Heart left ventricle (tissue), 16 donors: ENCODE measurements at regions not wholly inside any gene's neighbourhood (a gene's known extent, or its start where the extent isn't known, plus 50 kb on each side); places are given as distances from the start of the nearest gene placed in this dataset.

Experiments used
- ATAC-seq, 4 donors: fragments of 200-7000 bp; cut with Tn5 transposase; one replicate each; pipeline ENCODE4 v1.9.1; 2020 to 2022; ENCODE audit warnings: moderate library complexity in 4 of 4, mild to moderate bottlenecking in 3 of 4, moderate number of reproducible peaks in 1 of 4
- DNase-seq, 5 donors: peaks; one replicate each; pipeline ENCODE4 v3.0.0-alpha.2; 2020
- H3K27ac ChIP-seq, 12 donors: fragments of 200-600 bp; sonication (generic) in 4 of 12; one replicate each; pipeline versions ENCODE4 v1.5.0 to v1.8.0; 2016 to 2022; ENCODE audit warnings: mild to moderate bottlenecking in 2 of 12
- H3K27me3 ChIP-seq, 9 donors: fragments of 200-600 bp; sonication (generic) in 2 of 9; one replicate each; pipeline versions ENCODE4 v1.5.1 to v1.8.0; 2016 to 2022; ENCODE audit warnings: mild to moderate bottlenecking in 3 of 9
- H3K36me3 ChIP-seq, 9 donors: fragments of 200-600 bp; sonication (generic) in 2 of 9; one replicate each; pipeline versions ENCODE4 v1.5.0 to v1.8.0; 2018 to 2022; ENCODE audit warnings: mild to moderate bottlenecking in 2 of 9
- H3K4me1 ChIP-seq, 12 donors: fragments of 200-600 bp; sonication (generic) in 4 of 12; one replicate each; pipeline versions ENCODE4 v1.5.0 to v1.8.0; 2016 to 2022; ENCODE audit warnings: mild to moderate bottlenecking in 3 of 12
- H3K4me3 ChIP-seq, 12 donors: fragments of 200-600 bp; sonication (generic) in 4 of 12; one replicate each; pipeline versions ENCODE4 v1.5.0 to v1.8.0; 2017 to 2022; ENCODE audit warnings: mild to moderate bottlenecking in 9 of 12, moderate library complexity in 4 of 12
- H3K9me3 ChIP-seq, 12 donors: fragments of 200-600 bp; sonication (generic) in 4 of 12; one replicate each; pipeline versions ENCODE4 v1.5.0 to v1.8.0; 2016 to 2022; ENCODE audit warnings: mild to moderate bottlenecking in 1 of 12
- CTCF ChIP-seq, 12 donors: fragments of 200-600 bp; sonication (generic) in 4 of 12; IDR thresholded peaks; one replicate each; pipeline versions ENCODE4 v1.5.0 to v1.8.0; 2018 to 2022; ENCODE audit warnings: antibody characterized with exemption in 12 of 12, mild to moderate bottlenecking in 5 of 12
- POLR2A ChIP-seq, 2 donors: fragments of 450-650 bp; IDR thresholded peaks; one replicate each; pipeline ENCODE4 v1.6.1; 2017; ENCODE audit warnings: antibody characterized with exemption in 2 of 2, mild to moderate bottlenecking in 2 of 2, moderate library complexity in 2 of 2
- WGBS, 4 donors: extraction: QIAGEN DNeasy Blood & Tissue Kit in 2 of 4; methylation state at CpG; one replicate each; pipeline versions ENCODE4 v1.1.5 to v1.1.7; 2013 to 2018; 5-methylcytosine and 5-hydroxymethylcytosine counted together
- intact Hi-C, 10 donors: fragments of 100-400 bp; cut with DNase I; formaldehyde crosslinking; loops; one replicate each; pipeline versions ENCODE4 v1.11.1 to v1.14.2; 2022
- donor health status: ischemic (EF 13 %, LVEDD 7.1; RV severe dilation, severe dysfunction).
- donor health status: healthy with polysubstance abuse.
- donor health status: DM: no; HTN: yes; CAD: no.
- donor health status: DM: no; HTN: no; CAD: no.
- donor health status: ischemic (EF 25% LVEDD 6.9; RV normal size, moderate dysfunction).
- donor health status: ischemic (EF 25% LVEDD 5.7; RV mildly dilated, moderate dysfunction).
- donor health status: healthy.
- donor health status: DM: yes; HTN: yes; CAD: no.
- donor health status: ischemic (EF 35%, LVEDD 5.7; RV mildly dilated, moderate dysfunction).
- donor health status: nonischemic (EF 11% LVEDD 7.7; RV severe dilation, severe dysfunction).
- donor health status: DM: yes; HTN: yes; CAD: no.
- donor health status: PGD.
- donor health status: ischemic (EF 29% LVEDD 5.4; RV normal size, mild dysfunction).
- donor health status: nonischemic (EF 23%, LVEDD 6.1; RV moderate dilation, normal function).

GRCh38 chr3:87122766-87123165 lies 104.3 kb upstream of the CHMP2B start:
- Histone ChIP-seq H3K27ac (no peak overlapping the region), H3K4me1 (no peaks in the 10 kb centered on the region), H3K36me3 (no peaks in the 10 kb centered on the region), H3K27me3 (no peaks in the 10 kb centered on the region), H3K9me3 (no peaks in the 10 kb centered on the region), H3K4me3 (no peak overlapping the region)
- TF ChIP-seq POLR2A (IDR thresholded peaks at IDR 0.05): no peak
- no peak for TF ChIP-seq CTCF (IDR thresholded peaks at IDR 0.05)
- intact Hi-C loops: no loop called here
- DNase-seq (no peak), ATAC-seq (no peak)

GRCh38 chr3:87121856-87122255 lies 105.3 kb upstream of the CHMP2B start:
- H3K4me3 ChIP-seq: no peak overlapping the region
- H3K9me3 ChIP-seq: no peaks in the 10 kb centered on the region
- no peaks in the 10 kb centered on the region for H3K27me3 ChIP-seq
- H3K36me3 ChIP-seq: no peaks in the 10 kb centered on the region
- intact Hi-C loops: no loop called here
- H3K27ac ChIP-seq: no peak overlapping the region
- no peak for DNase-seq
- ATAC-seq: no peak
- TF ChIP-seq CTCF (IDR thresholded peaks at IDR 0.05) (no peak), POLR2A (IDR thresholded peaks at IDR 0.05) (no peak)
- 32 to 62% (median 50%) methylated on average over 2 of the region's 2 CpGs for WGBS, 4 donors
- no peaks in the 10 kb centered on the region for H3K4me1 ChIP-seq

- no peak for DNase-seq
- H3K9me3 ChIP-seq: no peaks in the 10 kb centered on the region
- no peak for TF ChIP-seq POLR2A (IDR thresholded peaks at IDR 0.05)
- TF ChIP-seq CTCF (IDR thresholded peaks at IDR 0.05): no peak
- no peak overlapping the region for H3K4me3 ChIP-seq
- 66 to 75% (median 67%) methylated on average over 2 of the region's 2 CpGs for WGBS, 4 donors
- no peak for ATAC-seq
- no peaks in the 10 kb centered on the region for H3K27me3 ChIP-seq
- no peak overlapping the region for H3K27ac ChIP-seq
- intact Hi-C loops: no loop called here
- no peaks in the 10 kb centered on the region for H3K4me1 ChIP-seq
- no peaks in the 10 kb centered on the region for H3K36me3 ChIP-seq
These were observed 106.2 kb upstream of the CHMP2B start for GRCh38 chr3:87120881-87121280.

GRCh38 chr3:87120236-87120635 lies 106.9 kb upstream of the CHMP2B start:
- H3K4me3 ChIP-seq: no peak overlapping the region
- TF ChIP-seq POLR2A (IDR thresholded peaks at IDR 0.05): no peak
- TF ChIP-seq CTCF (IDR thresholded peaks at IDR 0.05): no peak
- H3K4me1 ChIP-seq: no peaks in the 10 kb centered on the region
- H3K36me3 ChIP-seq: no peaks in the 10 kb centered on the region
- H3K9me3 ChIP-seq: no peaks in the 10 kb centered on the region
- intact Hi-C loops: no loop called here
- DNase-seq (no peak), ATAC-seq (no peak)
- WGBS, 4 donors: 42 to 54% (median 49%) methylated on average over 1 of the region's 1 CpG
- no peak overlapping the region for H3K27ac ChIP-seq
- H3K27me3 ChIP-seq: no peaks in the 10 kb centered on the region
